NB4 (cell line): ENCODE measurements at regions not wholly inside any gene's neighbourhood (a gene's known extent, or its start where the extent isn't known, plus 50 kb on each side); places are given as distances from the start of the nearest gene placed in this dataset.
A peak's percentile ranks its signal among the peaks of the same experiment; 100 is the strongest.

Experiments
- CTCF ChIP-seq: IDR thresholded peaks from one replicate; pipeline ENCODE4 v1.5.1; 2012; ENCODE audit warnings: low read depth, low read length
- MAX ChIP-seq: IDR thresholded peaks from 2 replicates; pipeline ENCODE4 v1.6.1; 2011; ENCODE audit warnings: low read depth, low read length

- TF ChIP-seq CTCF (peak; percentile 19), MAX (no peak)
Measured at GRCh38 chr20:52812231-52812847, 159.8 kb upstream of the TSHZ2 start.
